ENCODE measurements at regions not wholly inside any gene's neighbourhood (a gene's known extent, or its start where the extent isn't known, plus 50 kb on each side); places are given as distances from the start of the nearest gene placed in this dataset.

DNA sequence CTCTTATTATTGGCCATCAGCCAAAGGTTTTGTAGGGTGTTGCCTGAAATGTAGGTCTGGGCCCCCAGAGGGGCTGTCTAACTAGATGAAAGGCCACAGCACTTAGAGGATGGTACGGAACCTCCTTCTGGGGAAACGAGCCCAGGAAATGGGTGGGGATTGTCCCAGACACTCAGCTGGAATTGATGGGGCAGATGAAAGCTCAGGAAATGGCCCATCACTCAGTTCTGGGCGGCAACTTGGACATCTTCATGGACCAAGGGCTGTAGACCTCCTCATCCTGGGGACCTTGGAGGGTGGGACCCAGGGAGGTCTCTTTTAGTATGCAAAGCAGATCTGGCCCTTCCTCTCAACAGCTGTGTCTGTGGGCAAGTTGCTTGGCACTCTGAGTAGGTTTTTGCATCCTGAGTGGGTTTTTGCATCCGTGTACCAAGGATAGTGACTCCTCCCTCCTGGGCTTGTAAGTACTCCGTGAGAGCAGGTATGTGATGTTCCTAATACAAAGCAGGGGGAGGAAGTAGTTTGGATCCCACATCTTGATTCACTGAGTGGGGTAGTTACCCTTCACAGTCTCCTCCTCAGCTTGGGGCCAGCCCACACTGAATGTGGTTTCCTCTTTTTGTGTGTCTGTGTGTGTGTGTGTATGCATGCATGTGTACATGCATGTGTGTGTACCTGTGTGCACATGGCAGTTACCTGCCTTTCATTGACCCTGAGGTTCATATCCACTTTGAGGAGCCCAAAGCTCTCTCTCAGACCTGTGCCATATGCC, 292.0 kb downstream of the RPLP1 start:
- DNase-seq (ENCODE audit: low spot score) = peak; percentile 91

- DNase-seq (ENCODE audit: low spot score) = no peak
These were observed 294.6 kb downstream of the RPLP1 start for GRCh38 chr15:69747193-69747592.

DNA sequence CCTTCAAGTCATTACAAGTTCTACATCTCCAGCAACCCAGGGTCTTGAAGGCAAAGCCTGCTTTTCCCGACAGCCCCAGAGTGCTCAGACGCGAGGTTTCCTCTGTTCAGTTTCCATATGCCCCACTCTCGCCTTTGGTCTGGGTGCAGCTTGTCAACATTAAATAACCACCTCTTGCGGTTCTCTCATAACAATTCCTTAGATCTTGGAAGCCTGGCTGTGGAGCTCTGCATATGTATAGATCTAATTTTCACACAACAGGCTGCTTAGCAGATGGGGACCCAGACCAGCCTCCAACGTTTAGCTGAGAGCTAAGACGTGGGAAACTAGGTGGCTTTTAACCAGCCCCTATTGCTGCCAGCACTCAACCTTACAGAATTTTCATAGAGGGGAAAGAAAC, 295.5 kb downstream of the RPLP1 start:
- DNase-seq (ENCODE audit: low spot score) = no peak

DNA sequence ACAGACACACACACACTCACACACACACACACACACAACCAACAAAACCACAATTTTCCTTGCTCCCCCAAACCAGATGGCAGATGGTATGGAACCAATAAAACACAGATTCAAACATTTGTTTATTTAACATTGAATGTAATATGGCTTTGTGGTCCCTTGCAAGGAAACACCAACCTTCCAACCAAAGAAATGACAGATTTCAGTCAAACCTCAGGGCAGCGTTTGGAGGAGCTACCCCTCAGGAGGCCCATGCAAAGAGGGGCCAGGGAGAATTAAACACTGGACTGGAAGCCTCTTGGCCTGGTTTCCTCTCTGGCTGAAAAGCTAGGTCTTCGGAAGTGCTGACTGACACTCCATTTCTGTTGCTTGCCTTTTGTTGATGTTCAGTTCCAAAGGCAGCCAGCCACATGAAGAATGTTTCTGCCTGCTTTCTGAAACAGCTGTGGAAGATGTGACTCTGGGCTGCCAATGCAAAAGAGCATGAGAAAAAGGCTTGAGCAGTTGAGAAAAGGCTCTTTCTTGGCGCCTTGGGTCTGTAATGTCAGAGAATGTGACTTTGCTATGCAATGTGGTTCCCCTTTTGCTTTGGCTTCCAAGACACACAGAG, 296.1 kb downstream of the RPLP1 start:
- no peak for DNase-seq (ENCODE audit: low spot score)

- DNase-seq (ENCODE audit: low spot score) = no peak
These were observed 296.7 kb downstream of the RPLP1 start for GRCh38 chr15:69749274-69749673.

GRCh38 chr15:69749797-69750196, 297.2 kb downstream of the RPLP1 start:
- DNase-seq (ENCODE audit: low spot score) = no peak

- no peak for DNase-seq (ENCODE audit: low spot score)
These were observed 297.6 kb downstream of the RPLP1 start for GRCh38 chr15:69750253-69750652.

DNA sequence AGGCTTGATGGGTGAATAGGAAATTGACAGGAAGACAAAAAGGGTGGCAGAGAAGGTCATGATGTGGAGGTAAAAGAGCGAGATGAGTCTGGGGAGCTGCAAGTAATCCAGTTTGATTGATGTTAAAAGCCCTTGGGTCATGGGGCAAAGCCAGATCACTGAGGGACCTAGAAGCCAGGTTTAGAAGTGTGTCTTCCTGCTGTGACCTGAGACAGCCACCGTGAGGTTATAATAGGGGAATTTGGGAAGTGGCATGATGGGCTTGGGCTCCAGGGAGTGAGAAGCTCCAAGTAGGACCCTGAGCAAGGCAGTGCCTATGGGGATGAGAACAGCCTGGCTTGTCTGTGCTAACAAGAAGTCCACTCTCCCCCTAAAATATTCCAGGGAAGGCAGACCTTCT, 298.5 kb downstream of the RPLP1 start:
- DNase-seq (ENCODE audit: low spot score) = no peak

DNA sequence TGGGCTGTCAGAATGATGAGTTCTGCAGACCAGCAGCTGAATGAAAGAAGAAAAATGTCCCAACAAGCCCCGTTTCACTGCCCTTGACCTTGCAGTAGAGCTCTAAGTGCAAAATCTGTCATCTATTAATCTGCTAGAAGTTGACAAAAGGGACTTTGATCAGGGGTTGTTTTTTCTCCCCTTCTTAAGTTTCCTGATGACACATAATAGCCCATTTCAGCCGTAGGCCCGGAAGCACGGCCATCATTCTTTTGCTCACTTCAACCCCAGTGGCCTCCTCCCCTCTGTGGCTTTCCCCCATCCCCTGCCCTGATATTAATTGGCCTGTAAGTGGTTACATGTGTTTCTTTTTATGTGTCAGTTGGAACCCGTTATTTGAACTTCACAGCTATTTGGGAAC, 298.9 kb downstream of the RPLP1 start:
- DNase-seq (ENCODE audit: low spot score) = peak; percentile 86

DNA sequence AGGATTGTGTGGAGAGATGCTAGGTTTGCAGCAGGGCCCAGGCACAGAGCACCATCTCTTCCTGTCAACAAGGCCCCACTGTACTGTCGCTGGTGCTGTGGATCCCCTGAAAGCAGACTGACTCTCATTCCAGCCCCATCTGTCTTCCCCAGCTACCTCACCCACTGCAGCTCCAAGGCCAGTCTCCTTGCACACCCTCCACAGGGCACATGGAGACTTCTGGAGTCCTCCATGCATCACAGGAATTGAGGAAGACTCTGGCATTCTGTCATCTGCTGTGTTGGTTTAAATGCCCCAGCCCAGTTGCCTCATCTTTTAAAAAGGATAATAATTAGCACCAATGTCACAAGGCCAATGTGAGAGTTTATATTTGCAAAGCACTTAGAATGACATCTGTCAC, 301.2 kb downstream of the RPLP1 start:
- DNase-seq (ENCODE audit: low spot score) = no peak

GRCh38 chr15:69754313-69754712, 301.7 kb downstream of the RPLP1 start:
- no peak for DNase-seq (ENCODE audit: low spot score)

DNA sequence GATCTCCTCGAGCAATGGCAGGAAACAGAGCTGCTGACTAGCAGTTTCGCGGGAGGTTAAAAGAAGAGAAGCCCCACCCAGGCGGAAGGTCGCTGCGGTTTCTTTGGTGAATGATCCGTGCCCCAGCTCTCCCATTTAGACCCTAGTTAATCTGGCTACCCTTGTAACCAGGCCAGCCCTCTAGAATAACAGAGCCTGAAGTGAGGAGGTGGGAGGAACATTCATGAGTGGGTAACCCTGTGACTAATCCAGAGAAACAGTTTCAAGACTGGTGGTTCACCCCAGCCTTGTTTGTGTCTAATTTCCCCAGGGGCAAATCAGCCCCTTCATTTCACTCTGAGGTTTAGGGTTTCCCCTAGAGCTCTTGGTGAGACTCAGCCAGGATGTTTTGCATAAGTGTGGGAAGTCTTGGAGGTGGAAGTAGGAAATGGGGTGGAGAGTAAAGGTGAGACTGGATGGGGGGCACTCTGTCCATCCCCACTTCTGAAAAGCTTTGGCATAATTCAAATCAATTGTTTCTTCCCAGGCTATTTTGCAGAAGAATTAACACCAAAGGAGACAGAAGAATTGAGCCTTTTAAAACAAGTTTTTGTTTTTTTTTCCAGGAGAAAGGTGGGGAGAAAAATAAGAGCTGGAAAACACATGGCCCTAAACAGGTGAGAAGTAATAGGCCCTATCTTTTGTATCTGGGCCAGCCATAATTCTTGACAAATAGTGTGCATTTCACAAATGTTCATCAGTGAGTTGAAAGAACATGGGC, 303.1 kb downstream of the RPLP1 start:
- DNase-seq (ENCODE audit: low spot score) = peak; percentile 96

GRCh38 chr15:69756440-69756839, 303.8 kb downstream of the RPLP1 start:
- DNase-seq (ENCODE audit: low spot score) = no peak

GRCh38 chr15:69757186-69757585, 304.6 kb downstream of the RPLP1 start:
- DNase-seq (ENCODE audit: low spot score) = peak; percentile 76

GRCh38 chr15:69758291-69758771, 305.7 kb downstream of the RPLP1 start:
- DNase-seq (ENCODE audit: low spot score) = peak; percentile 71

- DNase-seq (ENCODE audit: low spot score) = peak; percentile 93
These were observed 306.5 kb downstream of the RPLP1 start for GRCh38 chr15:69758810-69759790.

- DNase-seq (ENCODE audit: low spot score) = peak; percentile 94
These were observed 307.7 kb downstream of the RPLP1 start for GRCh38 chr15:69760258-69760845.

GRCh38 chr15:69760890-69761568, 308.4 kb downstream of the RPLP1 start:
- DNase-seq (ENCODE audit: low spot score) = peak; percentile 100

GRCh38 chr15:69762373-69763148, 309.9 kb downstream of the RPLP1 start:
- DNase-seq (ENCODE audit: low spot score) = peak; percentile 94

- no peak for DNase-seq (ENCODE audit: low spot score)
These were observed 311.2 kb downstream of the RPLP1 start for GRCh38 chr15:69763831-69764230.

Measured in SW480 (cell line).